Gastrocnemius medialis (tissue), 4 donors: ENCODE measurements at regions not wholly inside any gene's neighbourhood (a gene's known extent, or its start where the extent isn't known, plus 50 kb on each side); places are given as distances from the start of the nearest gene placed in this dataset.

Experiments used
- ATAC-seq, 2 donors: fragments of 150-250 bp; one replicate each; pipeline ENCODE4 v1.9.1; 2016
- DNase-seq, 2 donors: peaks; one replicate each; pipeline ENCODE4 v3.0.0-alpha.2; 2019
- H3K27ac ChIP-seq, 4 donors: fragments of 200-600 bp; sonication (generic); 1 replicate in 1 of 4; 2 replicates in 3 of 4; pipeline ENCODE4 v1.5.1; 2016 to 2018; ENCODE audit warnings: mild to moderate bottlenecking in 2 of 4, moderate library complexity in 1 of 4
- H3K27me3 ChIP-seq, 3 donors: fragments of 200-600 bp; sonication (generic) in 2 of 3; 1 replicate in 1 of 3; 2 replicates in 2 of 3; pipeline versions ENCODE4 v1.5.1 to v1.6.0; 2016 to 2019; ENCODE audit warnings: mild to moderate bottlenecking in 1 of 3, moderate library complexity in 1 of 3
- H3K36me3 ChIP-seq, 2 donors: fragments of 200-600 bp; sonication (generic) in 1 of 2; one replicate each; pipeline ENCODE4 v1.5.1; 2017 to 2018
- H3K4me1 ChIP-seq, 2 donors: fragments of 200-600 bp; sonication (generic) in 1 of 2; one replicate each; pipeline ENCODE4 v1.5.1; 2016 to 2017; ENCODE audit warnings: mild to moderate bottlenecking in 2 of 2
- H3K4me3 ChIP-seq, 4 donors: fragments of 200-600 bp; sonication (generic) in 3 of 4; 1 replicate in 1 of 4; 2 replicates in 3 of 4; pipeline ENCODE4 v1.5.1; 2016 to 2019; ENCODE audit warnings: mild to moderate bottlenecking in 2 of 4
- H3K9me3 ChIP-seq, 3 donors: fragments of 200-600 bp; sonication (generic) in 2 of 3; 1 replicate in 1 of 3; 2 replicates in 2 of 3; pipeline ENCODE4 v1.5.1; 2016 to 2019
- CTCF ChIP-seq, 5 experiments: fragments of 450-650 bp in 3 of 5; fragments of 200-600 bp in 2 of 5; sonication (generic) in 2 of 5; IDR thresholded peaks in 4 of 5; conservative IDR thresholded peaks in 1 of 5; 1 replicate in 4 of 5; 2 replicates in 1 of 5; pipeline ENCODE4 v1.5.1; 2016 to 2019; ENCODE audit warnings: antibody characterized with exemption in 5 of 5, mild to moderate bottlenecking in 3 of 5, moderate library complexity in 3 of 5
- POLR2A ChIP-seq, 2 donors: fragments of 450-650 bp; IDR thresholded peaks; one replicate each; pipeline ENCODE4 v1.6.1; 2017; ENCODE audit warnings: antibody characterized with exemption in 2 of 2, mild to moderate bottlenecking in 2 of 2, moderate library complexity in 2 of 2
- in situ Hi-C, 4 donors: fragments of 200-750 bp; cut with MboI; loops; one replicate each; pipeline versions ENCODE4 v1.15.0 to v1.8.0; 2017; ENCODE audit warnings: low sequenced_read_pairs in 4 of 4
- intact Hi-C: fragments of 100-400 bp; cut with DNase I; formaldehyde crosslinking; loops from one replicate; pipeline ENCODE4 v1.15.1; 2023; ENCODE audit warnings: low total_unique reads

GRCh38 chr3:159732172-159733111 is 256.2 kb upstream of the IL12A start:
- no peak for ATAC-seq
- H3K36me3 ChIP-seq, result no peaks in the 10 kb centered on the region
- intact Hi-C loops, result no loop called here

GRCh38 chr3:159733194-159733860 is 255.3 kb upstream of the IL12A start:
- no peak for DNase-seq
- H3K27me3 ChIP-seq, result no peaks in the 10 kb centered on the region
- no peaks in the 10 kb centered on the region for H3K4me1 ChIP-seq
- ATAC-seq, result no peak
- intact Hi-C loops, result no loop called here
- no peaks in the 10 kb centered on the region for H3K9me3 ChIP-seq
- no peak for TF ChIP-seq POLR2A (IDR thresholded peaks at IDR 0.05)
- H3K36me3 ChIP-seq, result no peaks in the 10 kb centered on the region
- in situ Hi-C loops, result no loop called here
- no peak overlapping the region for H3K27ac ChIP-seq
- no peak overlapping the region for H3K4me3 ChIP-seq

More at GRCh38 chr3:159732172-159733111, 256.2 kb upstream of the IL12A start:
- TF ChIP-seq POLR2A (IDR thresholded peaks at IDR 0.05) (no peak), CTCF (IDR thresholded peaks at IDR 0.05 in 4 of 5, conservative IDR thresholded peaks at IDR 0.05 in 1 of 5) (no peak)
- Histone ChIP-seq H3K9me3 (no peaks in the 10 kb centered on the region), H3K27me3 (no peaks in the 10 kb centered on the region), H3K4me1 (no peaks in the 10 kb centered on the region), H3K27ac (peak overlapping the region in 1 of 4 donors; percentile 10), H3K4me3 (peak overlapping the region in 1 of 4 donors; percentile 15)
- in situ Hi-C loops, result no loop called here
- DNase-seq, result no peak

- no peaks in the 10 kb centered on the region for H3K9me3 ChIP-seq
- TF ChIP-seq POLR2A (IDR thresholded peaks at IDR 0.05) (no peak), CTCF (IDR thresholded peaks at IDR 0.05 in 4 of 5, conservative IDR thresholded peaks at IDR 0.05 in 1 of 5) (no peak)
- in situ Hi-C loops (no loop called here), intact Hi-C loops (no loop called here)
- DNase-seq (no peak), ATAC-seq (no peak)
- no peaks in the 10 kb centered on the region for H3K4me1 ChIP-seq
- no peaks in the 10 kb centered on the region for H3K36me3 ChIP-seq
- no peaks in the 10 kb centered on the region for H3K27me3 ChIP-seq
- H3K4me3 ChIP-seq, result no peak overlapping the region
- no peak overlapping the region for H3K27ac ChIP-seq
These were observed 254.0 kb upstream of the IL12A start for GRCh38 chr3:159734681-159735080.

GRCh38 chr3:159739166-159739565 is 249.5 kb upstream of the IL12A start:
- Histone ChIP-seq H3K36me3 (no peaks in the 10 kb centered on the region), H3K9me3 (no peaks in the 10 kb centered on the region), H3K27ac (no peak overlapping the region), H3K27me3 (no peaks in the 10 kb centered on the region), H3K4me1 (no peaks in the 10 kb centered on the region), H3K4me3 (no peak overlapping the region)
- in situ Hi-C loops (no loop called here), intact Hi-C loops (no loop called here)
- ATAC-seq, result no peak
- no peak for DNase-seq
- TF ChIP-seq CTCF (IDR thresholded peaks at IDR 0.05 in 4 of 5, conservative IDR thresholded peaks at IDR 0.05 in 1 of 5) (no peak), POLR2A (IDR thresholded peaks at IDR 0.05) (no peak)

- no peak overlapping the region for H3K4me3 ChIP-seq
- no peak for DNase-seq
- TF ChIP-seq POLR2A (IDR thresholded peaks at IDR 0.05) (no peak), CTCF (IDR thresholded peaks at IDR 0.05 in 4 of 5, conservative IDR thresholded peaks at IDR 0.05 in 1 of 5) (no peak)
- ATAC-seq, result no peak
- no peaks in the 10 kb centered on the region for H3K9me3 ChIP-seq
- in situ Hi-C loops (no loop called here), intact Hi-C loops (no loop called here)
- no peaks in the 10 kb centered on the region for H3K27me3 ChIP-seq
- H3K4me1 ChIP-seq, result no peaks in the 10 kb centered on the region
- H3K36me3 ChIP-seq, result no peaks in the 10 kb centered on the region
- no peak overlapping the region for H3K27ac ChIP-seq
These were observed 248.7 kb upstream of the IL12A start for GRCh38 chr3:159739969-159740368.
